Activated B cell treated with CpG ODN at 0.5 μM for 24 hours (primary cell): ENCODE measurements at regions not wholly inside any gene's neighbourhood (a gene's known extent, or its start where the extent isn't known, plus 50 kb on each side); places are given as distances from the start of the nearest gene placed in this dataset.

Experiments used
- ATAC-seq: fragments of 200-7000 bp; cut with Tn5 transposase; one replicate; pipeline ENCODE4 v1.10.0; 2021; ENCODE audit warnings: low read depth, mild to moderate bottlenecking, moderate library complexity
- CTCF ChIA-PET: fragments of 350-600 bp; sonication (Branson Sonifier 250); formaldehyde crosslinking; loops from one replicate; lab custom pipeline; 2021; ENCODE audit warnings: antibody characterized with exemption; lab: Charles Lee
- POLR2A ChIA-PET: fragments of 350-600 bp; sonication (Branson Sonifier 250); formaldehyde crosslinking; loops from one replicate; lab custom pipeline; 2021; ENCODE audit warnings: antibody characterized with exemption; lab: Charles Lee
- DNase-seq: peaks from one replicate; pipeline ENCODE4 v3.0.0; 2022
- H3K27ac Mint-ChIP-seq: one replicate; pipeline ENCODE4 v1.8.0; 2020; ENCODE audit warnings: mixed read lengths
- H3K27me3 Mint-ChIP-seq: one replicate; pipeline ENCODE4 v1.8.0; 2021; ENCODE audit warnings: mixed read lengths
- H3K36me3 Mint-ChIP-seq: one replicate; pipeline ENCODE4 v1.8.0; 2021; ENCODE audit warnings: low read depth, mixed read lengths
- H3K4me1 Mint-ChIP-seq: one replicate; pipeline ENCODE4 v1.8.0; 2021; ENCODE audit warnings: mixed read lengths
- H3K4me3 Mint-ChIP-seq: one replicate; pipeline ENCODE4 v1.8.0; 2020; ENCODE audit warnings: mild to moderate bottlenecking, mixed read lengths
- H3K9me3 Mint-ChIP-seq: one replicate; pipeline ENCODE4 v1.8.0; 2020; ENCODE audit warnings: mixed read lengths
- CTCF ChIP-seq: fragments of 200-600 bp; IDR thresholded peaks from one replicate; pipeline ENCODE4 v1.8.0; 2022; ENCODE audit warnings: antibody characterized with exemption, mild to moderate bottlenecking
- intact Hi-C: fragments of 100-400 bp; cut with micrococcal nuclease; formaldehyde crosslinking; loops from one replicate; pipeline ENCODE4 v1.15.1; 2024

- no peak for DNase-seq
- H3K4me1 Mint-ChIP-seq, result peaks cover 3% of the 10 kb centered on the region
- POLR2A ChIA-PET, result no interaction called here
- no peak for ATAC-seq
- intact Hi-C loops, result no loop called here
- TF ChIP-seq CTCF, result no peak
- H3K9me3 Mint-ChIP-seq, result peaks cover 8% of the 10 kb centered on the region
- CTCF ChIA-PET, result no interaction called here
- H3K4me3 Mint-ChIP-seq, result no peak overlapping the region
- no peak overlapping the region for H3K27ac Mint-ChIP-seq
- peaks cover 28% of the 10 kb centered on the region for H3K27me3 Mint-ChIP-seq
- H3K36me3 Mint-ChIP-seq, result no peaks in the 10 kb centered on the region
These were observed 92.0 kb upstream of the CDH5 start for GRCh38 chr16:66274335-66275110.

GRCh38 chr16:66273644-66274334, 92.7 kb upstream of the CDH5 start:
- intact Hi-C loops, result no loop called here
- H3K4me3 Mint-ChIP-seq, result no peak overlapping the region
- peaks cover 24% of the 10 kb centered on the region for H3K27me3 Mint-ChIP-seq

DNA sequence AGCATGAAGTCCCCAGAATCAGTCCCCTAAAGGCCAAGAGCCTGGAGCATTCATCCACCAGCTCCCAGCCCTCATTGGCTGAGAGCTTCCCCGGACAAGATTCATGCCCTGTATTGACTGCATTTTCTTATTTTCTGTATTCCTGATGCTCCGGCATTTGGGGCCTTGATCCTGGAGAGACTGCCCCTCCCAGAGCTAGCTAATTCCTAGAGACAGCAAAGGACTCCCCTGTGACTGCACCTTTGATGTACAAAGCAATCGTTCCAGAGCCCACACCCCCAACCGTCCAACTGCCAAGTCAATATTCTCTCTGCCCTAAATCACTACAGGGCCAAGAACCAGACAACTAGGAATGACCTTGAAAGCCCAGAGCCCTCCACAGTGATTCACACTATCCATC, 93.4 kb upstream of the CDH5 start:
- H3K4me3 Mint-ChIP-seq, result no peak overlapping the region
- CTCF ChIA-PET, result no interaction called here
- H3K4me1 Mint-ChIP-seq, result peaks cover 3% of the 10 kb centered on the region
- no peak for DNase-seq
- intact Hi-C loops, result no loop called here
- ATAC-seq, result no peak
- no peaks in the 10 kb centered on the region for H3K36me3 Mint-ChIP-seq
- H3K27ac Mint-ChIP-seq, result no peak overlapping the region
- no peaks in the 10 kb centered on the region for H3K9me3 Mint-ChIP-seq
- H3K27me3 Mint-ChIP-seq, result peaks cover 28% of the 10 kb centered on the region
- POLR2A ChIA-PET, result no interaction called here
- TF ChIP-seq CTCF, result no peak

More at GRCh38 chr16:66273644-66274334, 92.7 kb upstream of the CDH5 start:
- peaks cover 3% of the 10 kb centered on the region for H3K4me1 Mint-ChIP-seq
- CTCF ChIA-PET, result no interaction called here
- H3K9me3 Mint-ChIP-seq, result peaks cover 3% of the 10 kb centered on the region
- POLR2A ChIA-PET, result no interaction called here
- no peak for ATAC-seq
- H3K27ac Mint-ChIP-seq, result no peak overlapping the region
- no peak for DNase-seq
- TF ChIP-seq CTCF, result no peak
- no peaks in the 10 kb centered on the region for H3K36me3 Mint-ChIP-seq

- intact Hi-C loops, result no loop called here
- H3K4me1 Mint-ChIP-seq, result peaks cover 3% of the 10 kb centered on the region
- ATAC-seq (no peak), DNase-seq (no peak)
- H3K36me3 Mint-ChIP-seq, result no peaks in the 10 kb centered on the region
- no peak overlapping the region for H3K27ac Mint-ChIP-seq
- TF ChIP-seq CTCF, result no peak
- H3K9me3 Mint-ChIP-seq, result no peaks in the 10 kb centered on the region
- CTCF ChIA-PET, result no interaction called here
- H3K27me3 Mint-ChIP-seq, result peaks cover 31% of the 10 kb centered on the region
- H3K4me3 Mint-ChIP-seq, result no peak overlapping the region
- POLR2A ChIA-PET, result no interaction called here
These were observed 94.0 kb upstream of the CDH5 start for GRCh38 chr16:66272461-66272860.
